ENCODE measurements at regions not wholly inside any gene's neighbourhood (a gene's known extent, or its start where the extent isn't known, plus 50 kb on each side); places are given as distances from the start of the nearest gene placed in this dataset.
A peak's percentile ranks its signal among the peaks of the same experiment; 100 is the strongest.
"Not testable (repeated sequence)": the region's sequence is repeated elsewhere in the genome, so short reads cannot be mapped to it uniquely, and the experiment has no call there.

DNA sequence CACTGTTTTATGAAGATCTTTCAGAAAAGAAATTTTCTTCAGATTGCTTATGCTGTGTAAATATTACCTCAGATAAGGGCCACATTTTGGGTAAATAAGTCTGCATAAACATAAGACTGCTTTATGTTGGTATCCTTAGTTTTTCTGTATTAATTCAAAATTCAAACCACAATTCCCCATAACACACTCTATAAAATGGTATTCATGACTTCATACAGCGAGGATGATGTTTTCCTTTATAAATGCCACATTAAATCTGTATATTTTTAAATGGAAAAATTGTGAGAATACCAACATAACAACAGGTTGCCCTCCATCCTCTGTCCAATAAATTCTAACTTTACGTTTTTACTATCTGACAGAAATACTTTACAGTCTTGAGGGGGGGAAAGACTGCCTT, 248.7 kb upstream of the CXADR start:
- H3K9me3 ChIP-seq (ENCODE audit: severe bottlenecking), result no peaks in the 10 kb centered on the region
- peaks cover 5% of the 10 kb centered on the region for H3K27me3 ChIP-seq (ENCODE audit: insufficient read depth, poor library complexity, severe bottlenecking)
- H3K4me1 ChIP-seq (ENCODE audit: insufficient read depth, poor library complexity, severe bottlenecking), result no peaks in the 10 kb centered on the region
- H3K36me3 ChIP-seq (ENCODE audit: low read depth), result no peaks in the 10 kb centered on the region
- TF ChIP-seq, protein P1, sequence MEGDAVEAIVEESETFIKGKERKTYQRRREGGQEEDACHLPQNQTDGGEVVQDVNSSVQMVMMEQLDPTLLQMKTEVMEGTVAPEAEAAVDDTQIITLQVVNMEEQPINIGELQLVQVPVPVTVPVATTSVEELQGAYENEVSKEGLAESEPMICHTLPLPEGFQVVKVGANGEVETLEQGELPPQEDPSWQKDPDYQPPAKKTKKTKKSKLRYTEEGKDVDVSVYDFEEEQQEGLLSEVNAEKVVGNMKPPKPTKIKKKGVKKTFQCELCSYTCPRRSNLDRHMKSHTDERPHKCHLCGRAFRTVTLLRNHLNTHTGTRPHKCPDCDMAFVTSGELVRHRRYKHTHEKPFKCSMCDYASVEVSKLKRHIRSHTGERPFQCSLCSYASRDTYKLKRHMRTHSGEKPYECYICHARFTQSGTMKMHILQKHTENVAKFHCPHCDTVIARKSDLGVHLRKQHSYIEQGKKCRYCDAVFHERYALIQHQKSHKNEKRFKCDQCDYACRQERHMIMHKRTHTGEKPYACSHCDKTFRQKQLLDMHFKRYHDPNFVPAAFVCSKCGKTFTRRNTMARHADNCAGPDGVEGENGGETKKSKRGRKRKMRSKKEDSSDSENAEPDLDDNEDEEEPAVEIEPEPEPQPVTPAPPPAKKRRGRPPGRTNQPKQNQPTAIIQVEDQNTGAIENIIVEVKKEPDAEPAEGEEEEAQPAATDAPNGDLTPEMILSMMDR (IDR thresholded peaks at IDR 0.05; ENCODE audit: poor library complexity, severe bottlenecking), result no peak
- ATAC-seq (ENCODE audit: low read depth), result no peak
- no peak overlapping the region for H3K27ac ChIP-seq (ENCODE audit: poor library complexity, severe bottlenecking)
- no peak for DNase-seq (ENCODE audit: low spot score)
- no peak overlapping the region for H3K4me3 ChIP-seq (ENCODE audit: severe bottlenecking)

DNA sequence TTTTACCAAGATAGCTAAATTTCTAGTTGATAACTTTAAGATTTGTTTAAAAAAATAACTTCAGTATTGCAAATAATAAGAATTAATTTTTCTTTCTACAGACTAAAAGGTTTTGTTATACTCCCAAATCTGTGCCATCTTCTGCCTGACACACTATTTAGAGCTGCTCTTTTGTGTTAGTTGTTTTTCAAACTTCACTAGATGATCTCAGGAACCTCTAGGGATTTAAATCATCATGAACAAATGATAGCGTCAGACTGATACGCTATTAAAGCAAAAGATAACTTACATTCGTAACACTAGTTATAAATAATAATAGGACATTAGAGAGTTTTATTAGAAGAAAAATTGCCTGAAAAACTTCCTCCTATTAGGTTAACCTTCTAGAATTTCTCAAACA, 243.1 kb upstream of the CXADR start:
- DNase-seq (ENCODE audit: low spot score) (no peak), ATAC-seq (ENCODE audit: low read depth) (no peak)
- Histone ChIP-seq H3K27ac (ENCODE audit: poor library complexity, severe bottlenecking) (no peak overlapping the region), H3K36me3 (ENCODE audit: low read depth) (no peaks in the 10 kb centered on the region), H3K4me1 (ENCODE audit: insufficient read depth, poor library complexity, severe bottlenecking) (no peaks in the 10 kb centered on the region), H3K9me3 (ENCODE audit: severe bottlenecking) (no peaks in the 10 kb centered on the region), H3K4me3 (ENCODE audit: severe bottlenecking) (no peak overlapping the region), H3K27me3 (ENCODE audit: insufficient read depth, poor library complexity, severe bottlenecking) (peaks cover 5% of the 10 kb centered on the region)
- TF ChIP-seq, protein P1 (IDR thresholded peaks at IDR 0.05; ENCODE audit: poor library complexity, severe bottlenecking), result no peak

DNA sequence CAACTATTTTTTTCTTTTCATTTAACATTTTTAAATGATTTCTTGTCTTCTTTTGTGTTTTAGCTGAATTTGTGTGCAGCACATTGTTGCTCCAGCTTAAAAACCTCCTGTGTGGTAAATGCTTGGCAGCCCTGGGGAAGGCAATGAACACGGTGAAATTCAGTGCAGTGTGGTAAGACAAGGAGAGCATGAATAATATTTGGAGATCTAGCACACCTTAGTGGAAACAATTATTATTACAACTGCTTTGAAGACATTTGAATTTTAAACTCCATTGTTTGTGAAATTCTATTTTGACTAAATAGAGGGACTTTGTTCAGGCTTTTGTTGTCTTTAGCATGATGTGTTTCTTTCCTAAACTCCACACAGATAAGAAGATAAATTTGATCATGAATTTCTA, 242.6 kb upstream of the CXADR start:
- no peak overlapping the region for H3K4me3 ChIP-seq (ENCODE audit: severe bottlenecking)
- H3K36me3 ChIP-seq (ENCODE audit: low read depth), result no peaks in the 10 kb centered on the region
- TF ChIP-seq, protein P1 (IDR thresholded peaks at IDR 0.05; ENCODE audit: poor library complexity, severe bottlenecking), result peak; percentile 55
- no peaks in the 10 kb centered on the region for H3K9me3 ChIP-seq (ENCODE audit: severe bottlenecking)
- H3K27ac ChIP-seq (ENCODE audit: poor library complexity, severe bottlenecking), result no peak overlapping the region
- H3K27me3 ChIP-seq (ENCODE audit: insufficient read depth, poor library complexity, severe bottlenecking), result peaks cover 5% of the 10 kb centered on the region
- DNase-seq (ENCODE audit: low spot score) (no peak), ATAC-seq (ENCODE audit: low read depth) (0 out of 3 replicates have a peak, but pooled peaks have one; percentile 41)
- no peaks in the 10 kb centered on the region for H3K4me1 ChIP-seq (ENCODE audit: insufficient read depth, poor library complexity, severe bottlenecking)

DNA sequence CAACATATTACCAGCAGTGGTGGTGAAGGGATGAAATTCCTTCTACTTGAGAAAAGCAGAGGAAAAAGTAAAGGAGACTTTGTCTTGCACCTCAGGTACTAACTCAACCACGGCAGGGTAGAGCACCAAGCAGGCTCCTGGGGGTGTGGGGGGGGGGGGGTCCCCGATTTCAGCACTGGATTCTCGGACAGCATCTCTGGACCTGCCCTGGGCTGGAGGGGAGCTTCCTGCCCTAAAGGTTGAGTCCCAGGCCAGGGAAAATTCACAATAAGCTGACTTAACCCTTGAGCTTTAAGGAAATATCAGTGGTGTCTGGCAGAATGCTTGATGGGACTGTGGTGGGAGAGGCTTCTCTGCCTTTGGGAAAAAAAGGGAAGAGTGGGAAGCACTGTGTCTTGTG, 233.2 kb upstream of the CXADR start:
- Histone ChIP-seq H3K4me3 (ENCODE audit: severe bottlenecking) (no peak overlapping the region), H3K27ac (ENCODE audit: poor library complexity, severe bottlenecking) (no peak overlapping the region), H3K9me3 (ENCODE audit: severe bottlenecking) (peaks cover 1% of the 10 kb centered on the region), H3K4me1 (ENCODE audit: insufficient read depth, poor library complexity, severe bottlenecking) (no peaks in the 10 kb centered on the region), H3K27me3 (ENCODE audit: insufficient read depth, poor library complexity, severe bottlenecking) (no peaks in the 10 kb centered on the region), H3K36me3 (ENCODE audit: low read depth) (no peaks in the 10 kb centered on the region)
- no peak for DNase-seq (ENCODE audit: low spot score)
- no peak for ATAC-seq (ENCODE audit: low read depth)
- TF ChIP-seq, protein P1 (IDR thresholded peaks at IDR 0.05; ENCODE audit: poor library complexity, severe bottlenecking), result no peak

GRCh38 chr21:17293016-17293562, 219.8 kb upstream of the CXADR start:
- DNase-seq (ENCODE audit: low spot score); H3K27me3 ChIP-seq (ENCODE audit: insufficient read depth, poor library complexity, severe bottlenecking); H3K9me3 ChIP-seq (ENCODE audit: severe bottlenecking); H3K4me3 ChIP-seq (ENCODE audit: severe bottlenecking); H3K36me3 ChIP-seq (ENCODE audit: low read depth); H3K27ac ChIP-seq (ENCODE audit: poor library complexity, severe bottlenecking); H3K4me1 ChIP-seq (ENCODE audit: insufficient read depth, poor library complexity, severe bottlenecking); ATAC-seq (ENCODE audit: low read depth): not testable (repeated sequence)

Data from RWPE2 (cell line).